Epithelial cell of esophagus (primary cell): ENCODE measurements at regions not wholly inside any gene's neighbourhood (a gene's known extent, or its start where the extent isn't known, plus 50 kb on each side); places are given as distances from the start of the nearest gene placed in this dataset.
"Not testable (repeated sequence)": the region's sequence is repeated elsewhere in the genome, so short reads cannot be mapped to it uniquely, and the experiment has no call there.

Source experiments
- DNase-seq: peaks from one replicate; pipeline ENCODE4 v3.0.0; 2010; ENCODE audit warnings: low read depth
- H3K4me3 ChIP-seq: 2 replicates; pipeline ENCODE4 v1.5.1; 2011; ENCODE audit warnings: mild to moderate bottlenecking, low read length, control low read depth
- TF ChIP-seq, protein P1 (sequence below): IDR thresholded peaks from 2 replicates; pipeline ENCODE4 v1.5.1; 2011; ENCODE audit warnings: low read depth, mild to moderate bottlenecking, low read length, control low read depth, inconsistent platforms; ENCODE audit not compliant: insufficient read depth; ENCODE audit errors: missing control alignments

DNA sequence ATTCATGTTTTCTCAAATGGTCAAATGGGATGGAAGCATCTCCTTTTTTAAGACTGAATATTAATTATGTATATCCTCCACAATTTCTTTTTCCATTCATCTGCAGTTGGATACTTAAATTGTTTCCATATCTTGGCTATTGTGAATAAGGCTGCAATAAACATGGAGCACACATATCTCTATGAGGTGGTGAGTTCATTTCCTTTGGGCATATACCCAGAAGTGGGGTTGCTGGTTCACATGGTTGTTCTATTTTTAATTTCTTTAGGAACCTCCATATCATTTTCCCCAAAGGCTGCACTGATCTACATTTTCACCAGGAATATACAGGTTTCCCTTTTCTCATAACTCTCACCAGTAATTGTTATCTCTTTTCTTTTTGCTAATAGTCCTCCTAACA lies 566.3 kb downstream of the KCTD12 start:
- no peak overlapping the region for H3K4me3 ChIP-seq
- DNase-seq = no peak
- TF ChIP-seq, protein P1, sequence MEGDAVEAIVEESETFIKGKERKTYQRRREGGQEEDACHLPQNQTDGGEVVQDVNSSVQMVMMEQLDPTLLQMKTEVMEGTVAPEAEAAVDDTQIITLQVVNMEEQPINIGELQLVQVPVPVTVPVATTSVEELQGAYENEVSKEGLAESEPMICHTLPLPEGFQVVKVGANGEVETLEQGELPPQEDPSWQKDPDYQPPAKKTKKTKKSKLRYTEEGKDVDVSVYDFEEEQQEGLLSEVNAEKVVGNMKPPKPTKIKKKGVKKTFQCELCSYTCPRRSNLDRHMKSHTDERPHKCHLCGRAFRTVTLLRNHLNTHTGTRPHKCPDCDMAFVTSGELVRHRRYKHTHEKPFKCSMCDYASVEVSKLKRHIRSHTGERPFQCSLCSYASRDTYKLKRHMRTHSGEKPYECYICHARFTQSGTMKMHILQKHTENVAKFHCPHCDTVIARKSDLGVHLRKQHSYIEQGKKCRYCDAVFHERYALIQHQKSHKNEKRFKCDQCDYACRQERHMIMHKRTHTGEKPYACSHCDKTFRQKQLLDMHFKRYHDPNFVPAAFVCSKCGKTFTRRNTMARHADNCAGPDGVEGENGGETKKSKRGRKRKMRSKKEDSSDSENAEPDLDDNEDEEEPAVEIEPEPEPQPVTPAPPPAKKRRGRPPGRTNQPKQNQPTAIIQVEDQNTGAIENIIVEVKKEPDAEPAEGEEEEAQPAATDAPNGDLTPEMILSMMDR = no peak

DNA sequence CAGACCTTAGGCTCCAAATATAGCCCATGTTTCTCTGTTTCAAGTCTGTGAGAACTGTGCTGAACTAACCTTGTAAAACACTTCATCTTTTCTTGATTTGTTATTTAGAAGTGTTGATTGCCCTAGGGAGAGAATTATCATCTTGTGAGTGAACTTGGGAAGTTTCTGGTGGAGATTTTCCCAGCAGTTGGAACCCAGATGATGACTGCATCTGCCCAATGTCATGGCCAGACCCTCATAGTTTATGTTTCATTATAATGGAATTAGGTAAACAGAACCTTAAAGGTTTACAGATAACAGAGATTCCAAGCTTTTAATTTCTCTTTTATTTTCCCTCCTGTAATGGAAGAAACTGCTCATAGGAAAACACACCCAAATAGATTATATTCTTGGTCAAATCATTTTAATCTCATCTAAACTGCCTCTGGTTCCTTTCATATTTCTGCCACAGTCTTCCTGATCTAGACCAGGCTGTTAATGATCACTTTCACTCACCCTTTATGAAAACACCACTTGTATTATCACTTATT lies 569.1 kb downstream of the KCTD12 start:
- no peak for DNase-seq
- H3K4me3 ChIP-seq = no peak overlapping the region
- TF ChIP-seq, protein P1 = no peak

DNA sequence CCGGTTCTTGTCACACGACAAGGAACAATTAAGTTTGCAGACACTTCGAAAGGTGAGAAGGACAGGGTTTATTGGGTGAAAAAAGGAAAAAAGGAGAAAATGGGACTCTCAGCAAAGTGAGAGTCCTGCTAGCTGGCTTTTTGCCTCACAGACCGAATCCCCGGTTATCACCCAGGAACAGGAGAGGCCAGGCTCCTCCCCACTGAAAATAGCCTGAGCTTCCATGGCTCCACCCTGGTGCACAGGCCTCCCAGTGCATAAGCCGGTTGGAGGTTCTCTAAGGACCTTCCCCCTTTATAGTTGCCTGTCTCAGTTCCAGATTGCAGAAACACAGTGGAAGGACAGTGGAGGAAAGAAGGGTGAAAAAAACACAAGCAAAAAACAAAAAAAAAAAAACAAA lies 571.7 kb downstream of the KCTD12 start:
- DNase-seq = no peak
- H3K4me3 ChIP-seq = no peak overlapping the region
- TF ChIP-seq, protein P1 = no peak

DNA sequence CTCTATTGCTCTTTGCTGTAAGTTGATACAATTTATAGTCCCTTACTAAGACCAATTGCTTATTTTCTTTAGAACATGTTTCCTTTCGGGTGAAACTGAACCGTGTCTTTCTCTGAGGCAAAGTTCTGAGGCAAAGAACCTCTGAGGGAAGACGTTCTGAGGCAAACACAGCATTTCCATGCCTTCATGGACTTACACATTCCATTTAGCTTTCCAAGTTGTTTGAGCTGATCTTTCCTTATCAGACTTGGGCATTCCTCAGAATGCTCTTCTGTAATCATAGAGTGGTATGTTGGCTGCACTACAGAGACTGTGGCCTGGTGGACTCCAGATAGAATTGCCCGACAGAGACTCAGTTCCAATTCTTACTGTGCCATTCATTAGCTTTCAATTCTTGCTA lies 579.1 kb downstream of the KCTD12 start:
- TF ChIP-seq, protein P1 = no peak
- DNase-seq = no peak
- no peak overlapping the region for H3K4me3 ChIP-seq

DNA sequence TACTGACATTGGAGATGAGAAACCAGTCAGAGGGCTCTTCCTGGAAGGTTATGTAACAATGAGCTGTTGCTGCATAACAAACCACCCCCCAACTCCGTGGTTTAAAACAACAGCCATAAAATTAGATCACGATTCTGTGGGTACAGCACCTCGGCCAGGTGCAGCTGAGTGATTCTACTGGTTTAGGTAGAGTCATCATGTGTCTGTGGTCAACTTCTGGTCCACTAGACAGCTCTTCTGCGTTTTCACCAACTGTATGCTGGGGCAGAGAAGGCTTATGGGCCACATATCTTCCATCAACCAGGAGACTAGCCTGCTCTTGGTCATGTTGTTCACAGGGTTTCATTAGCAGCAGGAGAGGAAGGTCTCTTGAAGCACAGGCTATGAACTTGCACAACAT lies 585.5 kb downstream of the KCTD12 start:
- TF ChIP-seq, protein P1 = no peak
- H3K4me3 ChIP-seq = no peak overlapping the region
- no peak for DNase-seq

DNA sequence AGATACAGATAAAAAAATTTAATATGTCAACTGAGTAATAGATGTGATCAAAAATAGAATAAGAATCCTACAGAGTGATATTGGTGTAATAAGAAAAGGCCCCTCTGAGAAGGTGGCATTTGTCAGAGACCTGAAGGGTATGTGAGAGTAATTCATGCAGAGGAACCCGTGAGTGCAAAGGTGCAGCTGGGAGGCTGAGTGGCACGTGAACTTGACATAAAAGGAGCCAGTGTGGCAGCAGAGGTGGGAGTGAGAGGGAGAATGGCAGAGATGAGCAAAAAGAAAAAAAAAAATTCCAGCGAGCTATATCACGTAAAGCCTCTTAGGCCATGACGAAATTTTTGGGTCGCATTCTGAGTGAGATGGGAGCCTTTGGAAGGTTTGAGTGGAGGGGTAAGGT lies 588.9 kb downstream of the KCTD12 start:
- TF ChIP-seq, protein P1 = no peak
- no peak overlapping the region for H3K4me3 ChIP-seq
- DNase-seq = no peak

DNA sequence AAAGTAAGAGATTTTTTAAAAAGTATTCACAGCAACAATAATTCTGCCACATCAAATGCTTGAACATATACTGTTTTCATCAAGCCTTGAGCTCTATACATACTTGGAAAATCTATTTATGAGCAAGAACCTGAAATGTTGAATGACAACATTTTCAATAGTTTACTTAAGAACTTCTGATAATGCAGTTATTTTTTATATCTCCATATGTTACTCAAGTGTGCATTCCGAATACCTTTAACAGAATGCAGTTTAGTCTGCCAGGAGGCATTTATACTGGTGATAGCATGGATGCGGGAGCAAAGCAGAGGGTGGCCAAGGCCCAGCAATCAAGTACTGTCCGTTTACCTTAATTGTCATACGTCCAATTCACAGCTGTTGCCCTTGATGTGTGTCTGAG lies 589.5 kb downstream of the KCTD12 start:
- H3K4me3 ChIP-seq = no peak overlapping the region
- TF ChIP-seq, protein P1 = no peak
- DNase-seq = no peak

DNA sequence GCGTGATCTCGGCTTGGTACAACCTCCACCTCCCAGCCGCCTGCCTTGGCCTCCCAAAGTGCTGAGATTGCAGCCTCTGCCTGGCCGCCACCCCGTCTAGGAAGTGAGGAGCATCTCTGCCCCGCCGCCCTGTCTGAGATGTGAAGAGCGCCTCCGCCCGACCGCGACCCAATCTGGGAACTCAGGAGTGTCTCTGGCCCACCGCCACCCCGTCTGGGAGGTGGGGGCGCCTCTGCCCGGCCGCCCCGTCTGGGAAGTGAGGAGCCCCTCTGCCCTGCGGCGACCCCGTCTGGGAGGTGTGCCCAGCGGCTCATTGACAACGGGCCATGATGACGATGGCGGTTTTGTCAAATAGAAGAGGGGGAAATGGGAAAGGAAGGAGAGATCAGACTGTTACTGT lies 591.2 kb downstream of the KCTD12 start:
- DNase-seq = not testable (repeated sequence)

More for the DNA sequence above, 591.2 kb downstream of the KCTD12 start:
- not testable (repeated sequence) for H3K4me3 ChIP-seq
